Bronchial epithelial cell (primary cell): ENCODE measurements at regions not wholly inside any gene's neighbourhood (a gene's known extent, or its start where the extent isn't known, plus 50 kb on each side); places are given as distances from the start of the nearest gene placed in this dataset.

Experiments used
- DNase-seq: peaks from one replicate; pipeline ENCODE4 v3.0.0-alpha.2; 2010; ENCODE audit warnings: low read depth
- FAIRE-seq: peaks from 2 replicates; lab custom pipeline; 2011; peaks lifted over from hg19 to GRCh38; lab: Jason Lieb, UNC
- H3K27me3 ChIP-seq: 2 replicates; pipeline ENCODE4 v1.5.1; 2011; ENCODE audit warnings: low read length; ENCODE audit not compliant: control insufficient read depth, insufficient read depth
- H3K36me3 ChIP-seq: 2 replicates; pipeline ENCODE4 v1.5.1; 2011; ENCODE audit warnings: low read length; ENCODE audit not compliant: control insufficient read depth, insufficient read depth
- H3K4me3 ChIP-seq: 2 replicates; pipeline ENCODE4 v1.5.1; 2011; ENCODE audit warnings: mild to moderate bottlenecking, low read depth, low read length, control low read depth
- TF ChIP-seq, protein P1 (sequence below): IDR thresholded peaks from 2 replicates; pipeline ENCODE4 v1.5.1; 2011; ENCODE audit warnings: mild to moderate bottlenecking, moderate library complexity, low read length, control low read depth, inconsistent platforms; ENCODE audit not compliant: insufficient read depth, severe bottlenecking

DNA sequence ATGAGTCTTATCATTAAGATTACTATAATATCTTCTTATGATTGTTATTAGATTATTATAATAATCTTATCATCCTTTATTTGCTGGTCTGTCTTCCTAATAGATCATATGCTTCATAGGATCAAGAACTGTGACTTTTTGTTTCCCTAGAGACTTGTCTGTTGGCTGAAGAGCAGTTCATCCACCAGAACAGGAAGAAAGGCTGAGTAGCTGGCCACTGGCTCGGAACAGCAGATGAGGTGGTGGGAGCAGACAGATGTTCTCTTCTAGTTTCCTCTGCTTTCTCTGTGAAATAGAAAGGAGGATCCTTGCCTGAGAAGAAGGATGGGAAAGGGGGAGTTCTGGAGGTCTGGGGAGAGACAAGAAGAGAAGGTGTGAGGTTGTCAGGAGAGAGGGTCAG is 120.0 kb downstream of the CCNA1 start:
- TF ChIP-seq, protein P1, sequence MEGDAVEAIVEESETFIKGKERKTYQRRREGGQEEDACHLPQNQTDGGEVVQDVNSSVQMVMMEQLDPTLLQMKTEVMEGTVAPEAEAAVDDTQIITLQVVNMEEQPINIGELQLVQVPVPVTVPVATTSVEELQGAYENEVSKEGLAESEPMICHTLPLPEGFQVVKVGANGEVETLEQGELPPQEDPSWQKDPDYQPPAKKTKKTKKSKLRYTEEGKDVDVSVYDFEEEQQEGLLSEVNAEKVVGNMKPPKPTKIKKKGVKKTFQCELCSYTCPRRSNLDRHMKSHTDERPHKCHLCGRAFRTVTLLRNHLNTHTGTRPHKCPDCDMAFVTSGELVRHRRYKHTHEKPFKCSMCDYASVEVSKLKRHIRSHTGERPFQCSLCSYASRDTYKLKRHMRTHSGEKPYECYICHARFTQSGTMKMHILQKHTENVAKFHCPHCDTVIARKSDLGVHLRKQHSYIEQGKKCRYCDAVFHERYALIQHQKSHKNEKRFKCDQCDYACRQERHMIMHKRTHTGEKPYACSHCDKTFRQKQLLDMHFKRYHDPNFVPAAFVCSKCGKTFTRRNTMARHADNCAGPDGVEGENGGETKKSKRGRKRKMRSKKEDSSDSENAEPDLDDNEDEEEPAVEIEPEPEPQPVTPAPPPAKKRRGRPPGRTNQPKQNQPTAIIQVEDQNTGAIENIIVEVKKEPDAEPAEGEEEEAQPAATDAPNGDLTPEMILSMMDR: no peak
- H3K4me3 ChIP-seq: no peak overlapping the region
- FAIRE-seq: no peak
- H3K27me3 ChIP-seq: no peaks in the 10 kb centered on the region
- no peak for DNase-seq
- H3K36me3 ChIP-seq: no peaks in the 10 kb centered on the region

DNA sequence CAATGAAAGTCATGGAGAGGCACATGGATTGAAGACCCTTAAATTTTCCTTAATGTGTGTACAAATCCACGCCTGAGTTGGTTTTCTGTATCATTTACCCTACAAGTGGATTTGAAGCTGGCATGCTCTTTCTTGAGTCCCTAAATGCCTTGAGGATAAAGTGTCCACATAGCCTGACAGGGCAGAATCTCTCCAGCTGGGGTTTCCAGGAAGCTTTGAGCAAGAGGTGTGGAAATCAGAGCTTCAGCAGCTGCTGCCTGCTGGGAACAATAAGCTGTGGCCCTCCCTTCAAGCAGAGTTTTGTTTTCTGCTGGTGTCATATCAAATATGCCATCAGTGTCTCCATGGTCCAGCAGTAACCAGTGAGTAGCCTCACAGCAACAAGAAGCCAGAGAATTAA is 120.3 kb upstream of the SERTM1 start:
- Histone ChIP-seq H3K4me3 (no peak overlapping the region), H3K27me3 (no peaks in the 10 kb centered on the region), H3K36me3 (no peaks in the 10 kb centered on the region)
- FAIRE-seq: no peak
- no peak for DNase-seq
- TF ChIP-seq, protein P1: no peak

DNA sequence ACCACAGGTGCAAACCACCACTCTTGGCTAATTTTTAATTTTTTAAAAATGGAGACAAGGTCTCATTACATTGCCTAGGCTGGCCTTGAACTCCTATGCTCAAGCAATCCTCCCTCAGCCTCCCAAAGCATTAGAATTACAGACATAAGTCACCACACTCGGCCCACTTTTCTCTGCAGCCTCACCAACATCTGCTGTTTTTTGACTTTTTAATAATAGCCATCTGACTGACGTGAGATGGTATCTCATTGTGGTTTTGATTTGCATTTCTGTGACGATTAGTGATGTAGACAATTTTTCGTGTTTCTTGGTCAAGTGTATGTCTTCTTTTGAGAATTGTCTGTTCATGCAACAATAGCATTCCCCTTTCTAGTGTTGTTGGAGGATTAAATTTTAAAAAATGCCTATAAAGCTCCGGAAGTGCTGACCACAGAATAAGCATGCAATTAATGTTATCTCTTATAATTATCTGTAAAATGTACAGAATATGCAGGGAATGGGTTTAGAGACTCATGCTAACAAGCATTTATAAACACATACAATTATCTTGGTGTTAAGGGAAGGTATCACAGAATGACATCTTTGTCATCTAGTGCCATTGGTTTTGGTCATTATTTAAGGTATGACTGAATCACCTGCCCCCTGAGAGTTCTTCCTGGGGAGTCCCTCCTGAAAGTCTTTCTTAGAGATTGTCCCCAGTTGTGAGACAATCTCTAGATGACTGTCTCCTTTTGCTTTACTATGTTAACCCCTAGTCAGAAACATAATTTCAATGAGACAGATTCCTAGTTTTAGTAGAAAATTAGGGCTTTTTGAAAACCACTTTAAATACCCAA is 118.5 kb upstream of the SERTM1 start:
- Histone ChIP-seq H3K27me3 (no peaks in the 10 kb centered on the region), H3K36me3 (no peaks in the 10 kb centered on the region), H3K4me3 (no peak overlapping the region)
- FAIRE-seq (no peak), DNase-seq (no peak)
- TF ChIP-seq, protein P1: no peak

DNA sequence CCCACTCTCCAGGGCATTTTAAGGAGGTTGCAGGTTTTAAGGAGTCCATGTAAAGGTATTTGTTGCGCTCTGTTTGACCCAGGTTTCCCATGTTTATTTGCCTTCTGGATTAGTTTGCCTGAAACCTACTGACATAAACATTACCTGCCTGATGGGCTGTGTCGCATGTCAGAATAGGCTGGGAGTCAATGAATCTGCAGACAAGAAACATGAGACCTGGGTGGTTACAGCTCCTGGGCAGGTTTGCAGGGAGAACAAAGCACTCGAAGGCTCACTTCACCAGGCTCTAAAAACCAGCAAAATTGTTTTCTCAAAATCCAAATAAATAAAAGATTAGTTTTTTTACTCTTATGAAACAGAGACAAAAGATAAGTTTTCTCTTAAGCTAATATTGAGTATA is 114.4 kb upstream of the SERTM1 start:
- TF ChIP-seq, protein P1: no peak
- no peak for FAIRE-seq
- no peak for DNase-seq
- Histone ChIP-seq H3K27me3 (no peaks in the 10 kb centered on the region), H3K36me3 (no peaks in the 10 kb centered on the region), H3K4me3 (no peak overlapping the region)

DNA sequence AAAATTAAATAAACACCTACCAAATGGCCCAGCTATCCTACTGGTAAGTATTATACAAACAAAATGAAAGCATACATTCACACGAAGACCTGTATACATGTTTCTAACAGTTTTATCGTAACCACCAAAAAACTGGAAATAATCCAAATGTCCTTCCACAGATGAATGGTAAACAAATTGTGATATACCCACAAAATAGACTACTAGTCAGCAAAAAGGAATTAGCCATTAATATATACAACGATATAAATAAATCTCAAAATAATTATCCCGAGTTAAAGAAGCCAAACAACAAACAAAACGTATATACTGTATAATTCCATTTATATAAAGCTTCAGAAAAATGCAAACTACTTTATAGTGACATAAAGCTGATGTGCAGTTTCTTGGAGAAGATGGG is 106.3 kb upstream of the SERTM1 start:
- no peak overlapping the region for H3K4me3 ChIP-seq
- DNase-seq (no peak), FAIRE-seq (no peak)
- TF ChIP-seq, protein P1: no peak
- H3K36me3 ChIP-seq: no peaks in the 10 kb centered on the region
- H3K27me3 ChIP-seq: no peaks in the 10 kb centered on the region

DNA sequence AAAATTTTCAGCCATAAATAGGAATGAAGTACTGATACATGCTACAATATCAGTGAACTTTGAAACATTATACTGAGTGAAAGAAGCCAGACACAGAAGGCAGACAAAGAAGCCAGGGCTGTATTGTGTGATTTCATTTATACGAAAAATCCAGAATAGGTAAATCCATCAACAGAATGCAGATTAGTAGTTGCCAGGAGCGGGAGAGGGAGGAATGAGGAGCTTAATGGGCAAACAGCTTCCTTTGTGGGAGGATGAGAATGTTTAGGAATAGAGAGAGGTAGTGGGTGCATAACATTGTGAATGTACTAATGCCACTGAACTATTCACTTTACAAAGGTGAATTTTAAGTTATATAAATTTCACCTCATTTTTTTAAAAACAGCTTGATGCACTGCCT is 103.3 kb upstream of the SERTM1 start:
- no peaks in the 10 kb centered on the region for H3K36me3 ChIP-seq
- no peak for DNase-seq
- no peak for FAIRE-seq
- no peaks in the 10 kb centered on the region for H3K27me3 ChIP-seq
- H3K4me3 ChIP-seq: no peak overlapping the region
- TF ChIP-seq, protein P1: no peak
